H9 (cell line): ENCODE measurements at regions not wholly inside any gene's neighbourhood (a gene's known extent, or its start where the extent isn't known, plus 50 kb on each side); places are given as distances from the start of the nearest gene placed in this dataset.

Experiments used
- DNase-seq: peaks from one replicate; pipeline ENCODE4 v3.0.0-alpha.2; 2017
- H2AFZ ChIP-seq: one replicate; pipeline ENCODE4 v1.6.1; 2013; ENCODE audit warnings: mild to moderate bottlenecking, low read length, control low read depth, moderate library complexity
- H2AK5ac ChIP-seq: 2 replicates; pipeline ENCODE4 v1.6.1; 2013; ENCODE audit warnings: low read length, control low read depth, mixed read lengths; ENCODE audit not compliant: insufficient read length
- H2BK120ac ChIP-seq: one replicate; pipeline ENCODE4 v1.6.1; 2013; ENCODE audit warnings: low read depth, mild to moderate bottlenecking, low read length, control low read depth, inconsistent platforms; ENCODE audit not compliant: poor library complexity, severe bottlenecking
- H2BK12ac ChIP-seq: 2 replicates; pipeline ENCODE4 v1.6.1; 2013; ENCODE audit warnings: low read length, control low read depth, mixed read lengths, low read depth; ENCODE audit not compliant: insufficient read length
- H2BK15ac ChIP-seq: 2 replicates; pipeline ENCODE4 v1.6.1; 2013; ENCODE audit warnings: low read depth, low read length, control low read depth
- H2BK20ac ChIP-seq: one replicate; pipeline ENCODE4 v1.6.1; 2013; ENCODE audit warnings: low read depth, mild to moderate bottlenecking, low read length, control low read depth, inconsistent platforms; ENCODE audit not compliant: poor library complexity, severe bottlenecking
- H2BK5ac ChIP-seq: 2 replicates; pipeline ENCODE4 v1.6.1; 2013; ENCODE audit warnings: low read length, control low read depth, mixed read lengths; ENCODE audit not compliant: insufficient read length
- H3K14ac ChIP-seq: 2 replicates; pipeline ENCODE4 v1.6.1; 2013; ENCODE audit warnings: low read length, control low read depth; ENCODE audit not compliant: insufficient read depth
- H3K18ac ChIP-seq: 2 replicates; pipeline ENCODE4 v1.6.1; 2013; ENCODE audit warnings: low read depth, mild to moderate bottlenecking, mixed read lengths, low read length, control low read depth; ENCODE audit not compliant: insufficient read length
- H3K23ac ChIP-seq: 2 replicates; pipeline ENCODE4 v1.6.1; 2013; ENCODE audit warnings: low read length, control low read depth, mixed read lengths, low read depth; ENCODE audit not compliant: insufficient read length
- H3K23me2 ChIP-seq: 2 replicates; pipeline ENCODE4 v1.6.1; 2013; ENCODE audit warnings: low read depth, mild to moderate bottlenecking, mixed read lengths, low read length, control low read depth; ENCODE audit not compliant: insufficient read length, poor library complexity, severe bottlenecking
- H3K27ac ChIP-seq: 2 replicates; pipeline ENCODE4 v1.5.1; 2013; ENCODE audit warnings: low read length, control low read depth, mixed read lengths, low read depth; ENCODE audit not compliant: insufficient read length
- H3K27me3 ChIP-seq: 2 replicates; pipeline ENCODE4 v1.6.1; 2013; ENCODE audit warnings: low read length, control low read depth, inconsistent platforms; ENCODE audit not compliant: insufficient read depth
- H3K4ac ChIP-seq: 2 replicates; pipeline ENCODE4 v1.6.1; 2013; ENCODE audit warnings: low read depth, mild to moderate bottlenecking, control low read depth, inconsistent platforms, low read length, moderate library complexity
- H3K4me1 ChIP-seq: 2 replicates; pipeline ENCODE4 v1.6.1; 2013; ENCODE audit warnings: low read length, control low read depth, inconsistent platforms; ENCODE audit not compliant: insufficient read depth
- H3K4me2 ChIP-seq: 2 replicates; pipeline ENCODE4 v1.6.1; 2013; ENCODE audit warnings: low read length, control low read depth, mixed read lengths; ENCODE audit not compliant: insufficient read length, insufficient read depth
- H3K56ac ChIP-seq: 2 replicates; pipeline ENCODE4 v1.6.1; 2013; ENCODE audit warnings: low read depth, mild to moderate bottlenecking, mixed read lengths, low read length, control low read depth; ENCODE audit not compliant: insufficient read length
- H3K79me1 ChIP-seq: 2 replicates; pipeline ENCODE4 v1.6.1; 2013; ENCODE audit warnings: low read depth, mild to moderate bottlenecking, moderate library complexity, low read length, control low read depth, inconsistent platforms; ENCODE audit not compliant: insufficient read depth, poor library complexity, severe bottlenecking
- H3K79me2 ChIP-seq: 2 replicates; pipeline ENCODE4 v1.6.1; 2013; ENCODE audit warnings: low read length, control low read depth, inconsistent platforms; ENCODE audit not compliant: insufficient read depth
- H3K9ac ChIP-seq: 2 replicates; pipeline ENCODE4 v1.6.1; 2013; ENCODE audit warnings: low read length, control low read depth, mixed read lengths; ENCODE audit not compliant: insufficient read length; ENCODE audit errors: extremely low read depth
- H3K9me3 ChIP-seq: one replicate; pipeline ENCODE4 v1.6.1; 2013; ENCODE audit warnings: low read depth, low read length, inconsistent platforms; ENCODE audit not compliant: control insufficient read depth
- H3T11ph ChIP-seq: one replicate; pipeline ENCODE4 v1.6.1; 2013; ENCODE audit warnings: mild to moderate bottlenecking, low read length, control low read depth, inconsistent platforms
- H4K20me1 ChIP-seq: one replicate; pipeline ENCODE4 v1.6.1; 2013; ENCODE audit not compliant: control insufficient read depth, insufficient read length, insufficient read depth
- H4K5ac ChIP-seq: 2 replicates; pipeline ENCODE4 v1.6.1; 2013; ENCODE audit warnings: low read depth, mild to moderate bottlenecking, mixed read lengths, low read length, control low read depth; ENCODE audit not compliant: insufficient read length
- H4K8ac ChIP-seq: replicated peaks from 2 replicates; pipeline ENCODE4 v1.6.1; 2013; ENCODE audit warnings: low read length, control low read depth, mixed read lengths, low read depth; ENCODE audit not compliant: insufficient read length
- H4K91ac ChIP-seq: 2 replicates; pipeline ENCODE4 v1.6.1; 2013; ENCODE audit warnings: low read depth, mild to moderate bottlenecking, moderate library complexity, mixed read lengths, low read length, control low read depth; ENCODE audit not compliant: insufficient read length
- H3K27ac Mint-ChIP-seq, 3 experiments: 2 replicates in 2 of 3; 3 replicates in 1 of 3; pipeline ENCODE4 v1.8.0; 2020 to 2021; ENCODE audit warnings: mixed read lengths in 3 of 3, mild to moderate bottlenecking in 1 of 3, moderate library complexity in 1 of 3
- H3K27me3 Mint-ChIP-seq: 2 replicates; pipeline ENCODE4 v1.8.0; 2021; ENCODE audit warnings: low read depth, mild to moderate bottlenecking, moderate library complexity, mixed read lengths
- H3K36me3 Mint-ChIP-seq, 3 experiments: 2 replicates in 2 of 3; 3 replicates in 1 of 3; pipeline ENCODE4 v1.8.0; 2020 to 2021; ENCODE audit warnings: low read depth in 3 of 3, mixed read lengths in 3 of 3; ENCODE audit not compliant: insufficient read depth in 1 of 3
- H3K4me1 Mint-ChIP-seq, 2 experiments: 2 replicates each; pipeline ENCODE4 v1.8.0; 2020; ENCODE audit warnings: mixed read lengths in 2 of 2
- H3K4me3 Mint-ChIP-seq, 2 experiments: 2 replicates in 1 of 2; 3 replicates in 1 of 2; pipeline ENCODE4 v1.8.0; 2020 to 2021; ENCODE audit warnings: mild to moderate bottlenecking in 2 of 2, mixed read lengths in 2 of 2, moderate library complexity in 1 of 2
- H3K9me3 Mint-ChIP-seq, 2 experiments: 2 replicates in 1 of 2; 3 replicates in 1 of 2; pipeline ENCODE4 v1.8.0; 2020; ENCODE audit warnings: mild to moderate bottlenecking in 2 of 2, mixed read lengths in 2 of 2, moderate library complexity in 1 of 2
- CTCF ChIP-seq: fragments of 200-600 bp; sonication (generic); conservative IDR thresholded peaks from 3 replicates; pipeline ENCODE4 v1.8.0; 2021; ENCODE audit warnings: antibody characterized with exemption, mild to moderate bottlenecking
- WGBS: extraction: QIAGEN DNeasy Blood & Tissue Kit; methylation state at CpG from one replicate; pipeline ENCODE4 v1.1.7; 2013; ENCODE audit warnings: missing lambda C conversion rate, low lambda C conversion rate, mixed read lengths; ENCODE audit not compliant: insufficient read length; ENCODE audit errors: extremely low coverage; 5-methylcytosine and 5-hydroxymethylcytosine counted together

- DNase-seq = no peak
- Histone ChIP-seq H2AK5ac (no peak overlapping the region), H3K4me1 (0 out of 2 replicates have a peak, but pooled peaks cover 3% of the 10 kb centered on the region), H2BK120ac (no peak overlapping the region), H3T11ph (no peak overlapping the region), H3K27ac (no peak overlapping the region), H4K8ac (no peak overlapping the region), H3K27me3 (no peaks in the 10 kb centered on the region), H2BK20ac (no peak overlapping the region), H3K9ac (no peak overlapping the region), H2BK15ac (no peak overlapping the region), H3K4me2 (no peak overlapping the region), H3K18ac (no peak overlapping the region), H3K4ac (no peak overlapping the region), H3K23me2 (no peaks in the 10 kb centered on the region), H3K56ac (no peak overlapping the region), H2AFZ (no peak overlapping the region), H3K14ac (no peak overlapping the region), H2BK5ac (no peak overlapping the region), H4K20me1 (no peaks in the 10 kb centered on the region), H3K9me3 (no peaks in the 10 kb centered on the region), H4K5ac (no peak overlapping the region), H3K23ac (no peak overlapping the region), H2BK12ac (no peak overlapping the region), H4K91ac (no peak overlapping the region), H3K79me2 (no peaks in the 10 kb centered on the region), H3K79me1 (no peaks in the 10 kb centered on the region)
- Mint-ChIP-seq H3K27me3 (no peaks in the 10 kb centered on the region), H3K4me3 (no peak overlapping the region), H3K9me3 (no peaks in the 10 kb centered on the region), H3K4me1 (peaks cover 13 to 19% of the 10 kb centered on the region in 2 experiments), H3K27ac (no peak overlapping the region), H3K36me3 (no peaks in the 10 kb centered on the region)
- no peak for TF ChIP-seq CTCF
- no CpG with 5 or more reads among the region's 10 CpGs for WGBS
Measured at GRCh38 chr18:78207942-78208341, 771.7 kb upstream of the SALL3 start.
